Glomerular endothelial cell (primary cell): ENCODE measurements at regions not wholly inside any gene's neighbourhood (a gene's known extent, or its start where the extent isn't known, plus 50 kb on each side); places are given as distances from the start of the nearest gene placed in this dataset.
A peak's percentile ranks its signal among the peaks of the same experiment; 100 is the strongest.

Experiments
- DNase-seq: peaks from one replicate; pipeline ENCODE4 v3.0.0-alpha.2; 2011; ENCODE audit warnings: low read depth, low spot score; ENCODE audit errors: extremely low read depth

- no peak for DNase-seq
These were observed 129.8 kb downstream of the DLEU7 start for GRCh38 chr13:50713523-50714248.

GRCh38 chr13:50714891-50715290, 128.6 kb downstream of the DLEU7 start:
- no peak for DNase-seq

GRCh38 chr13:50715402-50716146, 127.9 kb downstream of the DLEU7 start:
- no peak for DNase-seq

- DNase-seq: no peak
These were observed 122.4 kb downstream of the DLEU7 start for GRCh38 chr13:50720861-50721671.

- no peak for DNase-seq
These were observed 121.9 kb downstream of the DLEU7 start for GRCh38 chr13:50721672-50721992.

- DNase-seq: no peak
These were observed 120.9 kb downstream of the DLEU7 start for GRCh38 chr13:50722440-50723125.

GRCh38 chr13:50724438-50724837, 119.1 kb downstream of the DLEU7 start:
- DNase-seq: no peak

GRCh38 chr13:50724913-50725312, 118.6 kb downstream of the DLEU7 start:
- no peak for DNase-seq

GRCh38 chr13:50726164-50726563, 117.3 kb downstream of the DLEU7 start:
- DNase-seq: no peak

- DNase-seq: no peak
These were observed 114.3 kb downstream of the DLEU7 start for GRCh38 chr13:50729177-50729576.

GRCh38 chr13:50730496-50731351, 112.8 kb downstream of the DLEU7 start:
- DNase-seq: no peak

- peak; percentile 62 for DNase-seq
These were observed 112.1 kb downstream of the DLEU7 start for GRCh38 chr13:50731400-50731799.

- no peak for DNase-seq
These were observed 110.8 kb downstream of the DLEU7 start for GRCh38 chr13:50732712-50733111.

- no peak for DNase-seq
These were observed 110.1 kb downstream of the DLEU7 start for GRCh38 chr13:50733392-50733791.

GRCh38 chr13:50735071-50735470, 108.4 kb downstream of the DLEU7 start:
- DNase-seq: no peak

GRCh38 chr13:50740052-50740741, 103.3 kb downstream of the DLEU7 start:
- DNase-seq: no peak

- no peak for DNase-seq
These were observed 101.1 kb downstream of the DLEU7 start for GRCh38 chr13:50742353-50742752.

- no peak for DNase-seq
These were observed 100.5 kb downstream of the DLEU7 start for GRCh38 chr13:50742968-50743367.

GRCh38 chr13:50744116-50744660, 99.3 kb downstream of the DLEU7 start:
- DNase-seq: no peak
